Ascending aorta (tissue), 2 donors: ENCODE measurements at regions not wholly inside any gene's neighbourhood (a gene's known extent, or its start where the extent isn't known, plus 50 kb on each side); places are given as distances from the start of the nearest gene placed in this dataset.

Experiments used
- DNase-seq, 2 donors: peaks; one replicate each; pipeline ENCODE4 v3.0.0-alpha.2; 2019; ENCODE audit warnings: low spot score in 2 of 2
- H3K27ac ChIP-seq, 2 donors: fragments of 200-600 bp; sonication (generic); one replicate each; pipeline ENCODE4 v1.5.1; 2016 to 2017; ENCODE audit warnings: mild to moderate bottlenecking in 1 of 2
- H3K27me3 ChIP-seq: fragments of 200-600 bp; sonication (generic); one replicate; pipeline ENCODE4 v1.5.1; 2017
- H3K36me3 ChIP-seq, 2 donors: fragments of 200-600 bp; sonication (generic); one replicate each; pipeline ENCODE4 v1.5.1; 2016
- H3K4me1 ChIP-seq, 2 donors: fragments of 200-600 bp; sonication (generic); one replicate each; pipeline ENCODE4 v1.5.1; 2016 to 2017; ENCODE audit warnings: mild to moderate bottlenecking in 1 of 2
- H3K4me3 ChIP-seq, 2 donors: fragments of 200-600 bp; sonication (generic); one replicate each; pipeline ENCODE4 v1.5.1; 2016 to 2017; ENCODE audit warnings: mild to moderate bottlenecking in 1 of 2
- H3K9me3 ChIP-seq, 2 donors: fragments of 200-600 bp; sonication (generic); one replicate each; pipeline ENCODE4 v1.5.1; 2016
- CTCF ChIP-seq, 3 experiments: fragments of 200-600 bp in 2 of 3; fragments of 450-650 bp in 1 of 3; sonication (generic) in 2 of 3; IDR thresholded peaks; one replicate each; pipeline ENCODE4 v1.5.1; 2016 to 2019; ENCODE audit warnings: antibody characterized with exemption in 3 of 3, mild to moderate bottlenecking in 1 of 3, moderate library complexity in 1 of 3
- intact Hi-C: fragments of 100-400 bp; cut with DNase I; formaldehyde crosslinking; loops from one replicate; pipeline ENCODE4 v1.15.1; 2023

GRCh38 chr1:224850446-224850845, 79.0 kb upstream of the DNAH14 start:
- no peak overlapping the region for H3K4me3 ChIP-seq
- no peaks in the 10 kb centered on the region for H3K9me3 ChIP-seq
- no peaks in the 10 kb centered on the region for H3K27me3 ChIP-seq
- no peak for TF ChIP-seq CTCF (IDR thresholded peaks at IDR 0.05)
- no peaks in the 10 kb centered on the region for H3K4me1 ChIP-seq
- DNase-seq = no peak
- no peaks in the 10 kb centered on the region for H3K36me3 ChIP-seq
- intact Hi-C loops = no loop called here
- no peak overlapping the region for H3K27ac ChIP-seq

GRCh38 chr1:224851210-224851847, 78.1 kb upstream of the DNAH14 start:
- DNase-seq = no peak
- Histone ChIP-seq H3K4me1 (no peaks in the 10 kb centered on the region), H3K4me3 (no peak overlapping the region), H3K9me3 (no peaks in the 10 kb centered on the region), H3K27me3 (no peaks in the 10 kb centered on the region), H3K36me3 (no peaks in the 10 kb centered on the region), H3K27ac (no peak overlapping the region)
- TF ChIP-seq CTCF (IDR thresholded peaks at IDR 0.05) = peak in 2 of 3 experiments; percentile 18 to 30
- intact Hi-C loops = no loop called here

- TF ChIP-seq CTCF (IDR thresholded peaks at IDR 0.05) = no peak
- intact Hi-C loops = no loop called here
- Histone ChIP-seq H3K4me3 (no peak overlapping the region), H3K9me3 (no peaks in the 10 kb centered on the region), H3K36me3 (no peaks in the 10 kb centered on the region), H3K27me3 (no peaks in the 10 kb centered on the region), H3K4me1 (no peaks in the 10 kb centered on the region), H3K27ac (no peak overlapping the region)
- DNase-seq = no peak
Measured at GRCh38 chr1:224851848-224852261, 77.6 kb upstream of the DNAH14 start.

GRCh38 chr1:224852901-224853568, 76.4 kb upstream of the DNAH14 start:
- Histone ChIP-seq H3K9me3 (no peaks in the 10 kb centered on the region), H3K27me3 (no peaks in the 10 kb centered on the region), H3K27ac (no peak overlapping the region), H3K4me3 (no peak overlapping the region), H3K4me1 (no peaks in the 10 kb centered on the region), H3K36me3 (no peaks in the 10 kb centered on the region)
- no peak for DNase-seq
- TF ChIP-seq CTCF (IDR thresholded peaks at IDR 0.05) = peak; percentile 25 to 66 (median 44)
- intact Hi-C loops = no loop called here

GRCh38 chr1:224856973-224857372, 72.5 kb upstream of the DNAH14 start:
- Histone ChIP-seq H3K4me3 (no peak overlapping the region), H3K27me3 (no peaks in the 10 kb centered on the region), H3K27ac (no peak overlapping the region), H3K36me3 (no peaks in the 10 kb centered on the region), H3K9me3 (no peaks in the 10 kb centered on the region), H3K4me1 (no peaks in the 10 kb centered on the region)
- intact Hi-C loops = no loop called here
- no peak for TF ChIP-seq CTCF (IDR thresholded peaks at IDR 0.05)
- DNase-seq = no peak
